GM04504 (cell line): ENCODE measurements at regions not wholly inside any gene's neighbourhood (a gene's known extent, or its start where the extent isn't known, plus 50 kb on each side); places are given as distances from the start of the nearest gene placed in this dataset.

Experiments
- DNase-seq: peaks from one replicate; pipeline ENCODE4 v3.0.0-alpha.2; 2012; ENCODE audit warnings: low read depth

GRCh38 chr21:28229814-28230213 is 762.9 kb downstream of the LTN1 start:
- DNase-seq = no peak

DNA sequence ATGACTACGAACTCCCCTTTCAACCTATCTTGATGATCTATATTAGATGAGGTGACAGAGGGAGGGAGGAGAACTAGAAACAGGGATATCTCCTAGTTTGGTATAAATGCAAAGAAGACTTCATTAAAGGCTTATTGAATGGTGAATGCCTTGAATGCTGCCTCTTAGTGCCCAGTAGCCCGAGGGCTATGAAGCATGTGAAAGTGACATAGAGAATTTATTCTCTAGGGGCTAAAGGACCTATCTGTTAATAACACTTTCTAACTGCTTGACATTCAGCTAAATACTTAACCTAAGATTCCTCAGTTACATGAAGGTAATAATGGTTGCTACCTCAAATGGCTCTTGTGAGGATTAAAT is 764.1 kb downstream of the LTN1 start:
- DNase-seq = no peak

DNA sequence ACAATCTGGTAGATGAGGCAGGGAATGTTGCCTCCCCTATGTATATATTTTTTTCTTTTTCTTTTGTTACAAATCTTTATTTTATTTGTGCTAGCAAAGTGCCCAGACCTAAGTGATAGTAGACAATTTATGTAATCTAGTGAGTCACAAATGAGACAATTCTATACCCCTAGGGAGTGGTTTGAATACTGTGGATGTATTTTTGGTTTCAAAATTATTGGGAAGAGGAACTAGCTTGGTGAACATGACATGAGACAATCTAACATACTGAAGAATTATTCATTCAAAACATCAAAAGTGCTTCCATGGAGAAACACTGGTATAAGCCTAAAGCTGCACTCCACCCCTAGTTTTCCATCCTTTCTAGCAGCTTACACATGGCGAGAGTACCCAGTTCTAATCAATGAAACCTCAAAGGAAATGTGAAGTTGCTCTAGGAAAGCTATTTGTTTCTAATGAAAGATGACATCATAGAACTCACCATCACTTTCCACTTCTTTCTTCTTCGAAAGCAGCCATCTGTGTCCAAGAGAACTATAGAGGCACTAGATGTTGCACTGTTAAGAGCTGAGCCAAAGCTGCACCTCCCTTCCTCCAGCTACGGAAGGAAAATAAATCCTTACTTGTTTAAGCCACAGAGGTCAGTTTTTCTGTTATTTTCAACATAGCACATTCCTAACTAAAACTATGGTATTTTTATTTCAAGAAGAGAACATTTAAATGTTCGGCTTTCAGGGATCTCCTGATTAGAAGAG is 764.6 kb downstream of the LTN1 start:
- DNase-seq = no peak

DNA sequence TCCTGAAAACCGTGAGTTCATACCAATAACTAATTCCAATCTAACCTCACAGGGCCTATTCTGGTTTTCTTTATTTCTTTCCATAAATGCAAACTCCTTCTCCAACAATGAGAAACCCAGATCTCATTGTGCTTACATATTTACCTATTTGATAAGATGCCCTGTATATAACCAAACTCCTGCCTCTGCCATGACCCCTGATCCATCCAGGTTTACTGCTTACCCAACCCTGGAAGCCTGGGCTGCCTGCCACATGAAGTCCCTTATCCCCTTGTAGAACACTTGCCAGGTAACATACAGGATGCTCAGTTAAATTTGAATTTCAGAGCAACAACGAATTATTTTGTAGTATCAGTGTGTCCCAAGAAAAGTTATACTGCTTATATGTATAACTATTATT is 766.1 kb downstream of the LTN1 start:
- no peak for DNase-seq

DNA sequence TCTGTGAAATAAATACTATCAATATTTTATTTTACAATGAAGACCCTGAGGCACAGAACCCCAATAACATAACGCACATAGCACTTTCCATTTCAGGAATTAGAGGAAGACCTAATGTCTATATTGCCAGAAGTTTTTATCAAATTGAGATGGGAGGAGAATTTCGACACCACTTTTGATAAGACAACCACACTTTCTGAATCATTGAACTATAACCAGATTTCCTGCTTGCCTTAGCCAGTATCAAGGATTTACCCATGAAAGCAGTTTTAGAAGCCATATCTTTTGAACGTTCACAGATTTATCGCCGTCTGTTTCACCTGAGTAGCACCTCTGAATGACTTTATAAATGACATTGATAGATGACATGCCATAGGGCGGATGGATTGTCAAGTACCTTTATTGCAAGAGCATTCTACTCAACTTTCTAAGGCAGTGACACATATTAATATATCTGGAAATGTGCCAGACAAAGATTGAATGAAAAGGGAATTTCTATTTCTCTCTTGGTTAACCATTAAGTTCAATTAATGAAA is 768.4 kb downstream of the LTN1 start:
- no peak for DNase-seq

DNA sequence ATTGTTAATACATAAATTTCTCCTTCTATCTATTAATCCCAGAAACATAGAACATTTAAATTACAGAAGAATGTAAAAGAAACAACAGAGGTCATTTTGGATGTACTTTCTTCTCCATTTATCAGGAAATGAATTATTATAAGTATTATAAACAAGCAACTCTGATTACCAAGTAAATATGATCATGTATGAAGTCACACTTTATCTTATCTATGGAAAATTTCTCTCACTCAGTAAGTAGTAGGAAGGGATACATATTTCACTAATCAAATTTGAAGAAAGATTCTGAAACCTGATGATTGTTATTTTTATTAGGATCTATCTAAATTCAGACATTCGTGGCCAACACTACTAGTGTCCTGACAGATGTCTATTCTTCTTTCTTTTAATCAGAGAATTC is 770.7 kb downstream of the LTN1 start:
- no peak for DNase-seq

DNA sequence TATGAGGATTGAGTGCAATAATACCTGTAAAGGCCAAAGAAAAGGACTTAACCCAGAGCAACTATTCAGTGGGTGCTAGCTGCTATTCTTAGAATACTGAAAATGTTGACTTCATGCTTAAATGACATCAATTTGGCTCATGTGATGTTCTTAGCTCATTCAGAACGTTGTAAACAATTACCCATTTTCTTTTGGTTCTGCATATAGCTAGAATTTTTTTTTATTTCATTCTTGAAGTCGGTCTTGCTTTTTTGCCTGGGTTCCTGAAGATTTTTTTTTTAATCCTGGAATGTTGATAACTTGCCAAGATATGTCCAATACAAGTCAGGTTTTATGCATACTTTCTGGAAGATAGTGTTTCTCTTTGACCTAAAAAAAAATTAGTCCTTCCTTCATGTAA is 772.0 kb downstream of the LTN1 start:
- DNase-seq = no peak

DNA sequence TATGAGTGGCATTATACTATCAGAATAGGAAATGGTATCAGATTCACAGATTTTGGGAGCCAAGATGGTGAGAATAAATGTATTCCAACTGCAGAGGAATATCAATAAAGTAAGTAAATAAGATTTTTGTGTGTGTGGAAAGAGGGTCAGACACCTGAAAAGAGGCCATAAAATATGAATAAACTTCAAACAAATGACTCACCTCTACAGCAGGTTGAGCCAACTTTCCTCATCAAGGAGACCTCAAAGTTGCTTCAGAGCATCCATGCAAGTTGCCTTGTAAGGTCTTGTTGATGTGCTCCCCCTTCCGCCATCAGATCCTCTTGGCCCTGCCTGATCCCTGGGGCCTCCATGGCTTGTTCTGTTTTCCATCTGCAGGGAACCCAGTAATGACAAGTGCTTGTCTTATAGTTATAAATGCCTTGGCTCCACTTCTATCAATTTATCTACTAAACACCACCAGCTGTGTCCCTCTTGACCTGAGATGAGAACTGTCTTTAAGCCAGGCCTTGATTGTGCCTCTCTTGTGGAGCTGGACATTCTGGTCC is 775.6 kb downstream of the LTN1 start:
- no peak for DNase-seq

GRCh38 chr21:28215214-28215954 is 777.3 kb downstream of the LTN1 start:
- peak; percentile 51 for DNase-seq

DNA sequence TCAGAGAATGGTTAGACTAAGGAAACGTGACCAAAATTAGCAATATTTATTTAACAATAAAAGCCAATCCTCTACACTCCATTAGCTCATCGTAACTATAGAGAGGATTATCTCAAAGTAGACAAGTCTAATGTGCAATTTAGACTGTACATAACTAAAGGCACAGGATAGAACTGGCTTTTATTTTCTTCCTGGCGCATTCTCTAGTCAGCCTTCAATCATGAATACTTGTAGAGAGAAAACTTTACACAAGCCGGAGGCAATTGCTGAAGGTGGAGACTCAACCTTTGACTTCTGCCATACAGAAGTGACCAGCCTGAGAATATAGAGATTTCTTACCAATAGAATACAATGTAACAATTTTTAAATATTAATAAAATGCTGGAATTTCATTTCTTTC is 777.9 kb downstream of the LTN1 start:
- no peak for DNase-seq

GRCh38 chr21:28213261-28213660 is 779.4 kb downstream of the LTN1 start:
- no peak for DNase-seq

DNA sequence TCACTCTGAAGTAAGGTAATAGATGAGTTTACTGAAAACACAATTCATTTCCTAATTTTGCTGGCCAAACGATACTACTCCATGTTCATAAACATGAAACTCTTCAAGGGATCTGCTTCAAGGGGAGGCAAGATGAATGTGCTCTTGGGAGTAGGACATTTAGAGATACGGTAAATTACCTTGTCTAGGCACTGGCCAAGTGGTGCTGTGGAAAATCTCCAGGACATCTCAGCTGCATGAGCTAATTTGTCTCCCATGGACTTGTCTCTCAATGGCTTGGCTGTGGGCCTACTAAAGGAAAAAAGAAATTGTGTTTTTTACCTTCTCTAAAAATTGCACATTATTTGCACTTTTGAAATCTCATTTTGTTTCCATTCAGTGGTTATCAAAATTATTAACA is 780.6 kb downstream of the LTN1 start:
- DNase-seq = no peak

DNA sequence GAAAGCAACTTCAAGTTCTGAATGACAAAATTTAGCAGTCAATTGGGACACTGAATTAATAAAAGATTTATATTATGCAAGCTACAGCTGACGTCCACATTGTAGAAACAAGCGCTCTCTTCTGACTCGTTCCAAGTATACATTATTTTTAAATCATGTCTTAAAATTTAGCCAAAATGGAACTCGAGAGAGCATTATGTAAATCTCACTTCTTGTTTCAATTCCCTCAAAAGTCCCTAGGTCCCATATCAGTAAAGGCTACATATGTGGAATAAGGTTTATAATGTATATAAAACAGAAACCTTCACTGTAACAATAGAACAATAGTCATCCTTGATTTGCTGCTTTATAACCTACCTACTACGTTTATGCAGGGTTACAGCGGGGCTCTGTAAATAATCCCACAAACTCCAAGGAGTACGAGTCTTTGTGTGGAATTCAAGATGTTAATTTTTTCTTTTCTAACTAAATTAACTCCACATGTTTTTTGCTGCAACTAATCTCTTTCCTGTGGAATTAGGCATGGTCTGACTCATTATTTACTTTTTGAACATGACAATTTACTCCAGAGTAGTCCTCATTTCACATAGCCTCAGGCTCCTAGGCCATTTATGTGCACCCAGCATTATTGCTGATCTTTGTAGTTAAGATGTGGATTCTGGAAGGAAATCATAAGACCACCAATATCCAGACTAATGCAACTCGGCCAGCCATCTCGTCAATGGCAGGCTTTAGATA is 785.1 kb downstream of the LTN1 start:
- DNase-seq = peak; percentile 62

DNA sequence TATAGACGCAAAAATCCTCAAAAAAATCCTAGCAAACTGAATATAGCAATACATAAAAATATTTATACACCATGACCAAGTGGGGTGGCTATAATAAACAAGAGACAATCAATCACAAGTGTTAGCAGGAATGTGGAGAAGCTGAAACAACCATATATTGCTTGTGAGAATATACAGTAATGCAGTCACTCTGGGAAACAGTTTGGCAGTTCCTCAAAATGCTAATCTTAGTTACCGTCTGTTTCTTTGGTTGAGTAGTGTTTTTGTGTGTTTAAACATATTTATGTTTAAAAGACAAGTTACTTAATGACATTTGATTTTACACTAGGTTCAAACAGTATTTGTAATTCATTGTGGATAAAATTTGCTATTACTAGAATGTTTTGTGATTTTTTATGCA is 792.0 kb downstream of the LTN1 start:
- no peak for DNase-seq

DNA sequence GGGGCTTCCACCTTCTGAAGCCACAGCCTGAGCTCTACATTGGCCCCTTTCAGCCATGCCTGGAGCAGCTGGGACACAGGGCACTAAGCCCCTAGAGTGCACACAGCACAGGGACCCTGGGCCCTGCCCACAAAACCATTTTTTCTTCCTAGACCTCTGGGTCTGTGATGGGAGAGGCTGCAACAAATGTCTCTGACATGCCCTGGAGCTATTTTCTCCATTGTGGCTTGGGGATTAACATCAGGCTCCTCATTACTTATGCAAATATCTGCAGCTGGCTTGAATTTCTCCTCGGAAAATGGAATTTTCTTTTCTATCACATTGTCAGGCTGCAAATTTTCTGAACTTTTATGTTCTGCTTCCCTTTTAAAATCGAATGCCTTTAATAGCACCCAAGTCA is 795.7 kb downstream of the LTN1 start:
- DNase-seq = no peak

DNA sequence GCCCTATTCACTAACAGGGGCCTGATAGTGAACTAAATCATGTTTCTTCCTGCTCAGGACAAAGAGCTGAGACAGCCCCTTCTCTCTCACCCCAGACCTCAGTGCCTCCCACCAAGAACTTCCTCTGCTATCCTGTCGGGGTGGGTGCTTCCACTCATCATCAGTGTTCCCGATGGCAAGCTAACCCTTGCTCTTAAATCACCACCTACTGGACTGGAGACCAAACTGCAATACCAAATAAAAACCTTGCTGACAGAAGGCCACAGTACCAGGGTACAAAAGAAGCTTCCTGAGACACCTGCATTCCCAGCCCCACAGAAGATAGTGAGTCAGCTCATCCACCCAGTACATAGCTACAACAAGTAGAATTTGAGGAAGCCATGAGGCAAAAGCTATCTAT is 799.5 kb downstream of the LTN1 start:
- no peak for DNase-seq

DNA sequence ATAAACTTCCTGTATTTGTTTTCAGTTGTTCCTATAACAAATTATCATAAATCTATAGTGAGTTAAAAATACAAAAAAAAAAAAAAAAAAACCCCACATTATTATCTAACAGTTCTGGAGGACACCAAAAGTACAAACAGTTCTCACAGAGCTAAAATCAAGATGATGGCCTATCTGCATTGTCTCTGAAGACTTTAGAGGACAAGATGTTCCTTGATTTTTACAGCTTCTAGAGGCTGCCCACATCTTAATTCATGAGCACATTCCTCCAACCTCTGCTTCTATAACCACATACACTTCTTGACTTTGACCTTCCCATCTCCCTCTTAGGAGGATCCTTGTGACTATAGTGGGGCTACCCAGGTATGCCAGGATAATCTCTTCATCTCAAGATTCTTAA is 806.1 kb downstream of the LTN1 start:
- no peak for DNase-seq

GRCh38 chr21:28181730-28182129 is 810.9 kb downstream of the LTN1 start:
- no peak for DNase-seq

- no peak for DNase-seq
Observed at GRCh38 chr21:28179136-28179535, 813.5 kb downstream of the LTN1 start.

- DNase-seq = no peak
Observed at GRCh38 chr21:28177124-28177523, 815.6 kb downstream of the LTN1 start.

DNA sequence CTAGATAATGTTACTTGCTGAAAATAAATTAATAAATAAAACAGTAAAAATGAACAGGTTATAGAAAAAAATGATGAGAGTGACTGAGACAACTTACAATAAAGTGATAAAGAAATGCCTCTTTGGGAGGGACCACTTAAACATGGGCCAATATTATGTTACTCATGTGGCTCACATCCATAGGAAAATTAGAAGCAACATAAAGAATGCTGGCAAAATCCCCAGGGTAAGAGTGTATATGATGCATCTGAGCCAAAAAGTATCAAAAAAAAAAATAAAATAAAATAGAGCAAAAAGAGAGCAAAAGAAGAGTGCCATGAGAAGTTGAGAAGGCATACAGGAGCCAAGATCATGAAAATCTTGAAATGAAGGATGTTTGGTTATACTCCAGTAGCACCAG is 818.0 kb downstream of the LTN1 start:
- DNase-seq = no peak

- DNase-seq = no peak
Observed at GRCh38 chr21:28174006-28174405, 818.7 kb downstream of the LTN1 start.

- DNase-seq = no peak
Observed at GRCh38 chr21:28172376-28172775, 820.3 kb downstream of the LTN1 start.
